ENCODE measurements at regions not wholly inside any gene's neighbourhood (a gene's known extent, or its start where the extent isn't known, plus 50 kb on each side); places are given as distances from the start of the nearest gene placed in this dataset.

GRCh38 chr15:68871507-68871906, 50.8 kb upstream of the ANP32A start:
- H3K4me3 Mint-ChIP-seq = no peak overlapping the region
- H3K27ac Mint-ChIP-seq = no peak overlapping the region
- DNase-seq = no peak
- H3K27me3 Mint-ChIP-seq (ENCODE audit: low read depth in 3 of 3) = peaks cover 2 to 12% (median 4%) of the 10 kb centered on the region in 3 donors
- H3K36me3 Mint-ChIP-seq = no peaks in the 10 kb centered on the region
- peaks cover 4 to 6% of the 10 kb centered on the region in 2 donors for H3K4me1 Mint-ChIP-seq
- H3K9me3 Mint-ChIP-seq = no peaks in the 10 kb centered on the region

GRCh38 chr15:68874788-68875187, 54.1 kb upstream of the ANP32A start:
- H3K4me1 Mint-ChIP-seq = peaks cover 4 to 6% of the 10 kb centered on the region in 2 donors
- H3K27ac Mint-ChIP-seq = no peak overlapping the region
- no peaks in the 10 kb centered on the region for H3K36me3 Mint-ChIP-seq
- no peak overlapping the region for H3K4me3 Mint-ChIP-seq
- no peaks in the 10 kb centered on the region for H3K9me3 Mint-ChIP-seq
- DNase-seq = no peak
- H3K27me3 Mint-ChIP-seq (ENCODE audit: low read depth in 3 of 3) = peaks cover 4 to 13% (median 5%) of the 10 kb centered on the region in 3 donors

- peak overlapping the region in 1 of 5 donors; percentile 38 for H3K4me3 Mint-ChIP-seq
Measured at GRCh38 chr15:68875377-68876116, 54.8 kb upstream of the SPESP1 start.

GRCh38 chr15:68877626-68878025, 52.7 kb upstream of the SPESP1 start:
- Mint-ChIP-seq H3K27ac (no peak overlapping the region), H3K9me3 (no peaks in the 10 kb centered on the region), H3K36me3 (no peaks in the 10 kb centered on the region), H3K4me1 (peaks cover 4 to 6% of the 10 kb centered on the region in 2 donors), H3K4me3 (no peak overlapping the region), H3K27me3 (ENCODE audit: low read depth in 3 of 3) (peaks cover 5 to 14% (median 7%) of the 10 kb centered on the region in 3 donors)
- DNase-seq = no peak

More at GRCh38 chr15:68875377-68876116, 54.8 kb upstream of the SPESP1 start:
- H3K27ac Mint-ChIP-seq = no peak overlapping the region
- peaks cover 4 to 6% of the 10 kb centered on the region in 2 donors for H3K4me1 Mint-ChIP-seq
- peaks cover 4 to 13% (median 5%) of the 10 kb centered on the region in 3 donors for H3K27me3 Mint-ChIP-seq (ENCODE audit: low read depth in 3 of 3)
- no peaks in the 10 kb centered on the region for H3K36me3 Mint-ChIP-seq
- DNase-seq = peak; percentile 76 to 81 (median 80)
- H3K9me3 Mint-ChIP-seq = no peaks in the 10 kb centered on the region

GRCh38 chr15:68880382-68880781, 49.9 kb upstream of the SPESP1 start:
- no peaks in the 10 kb centered on the region for H3K9me3 Mint-ChIP-seq
- peaks cover 7 to 10% (median 8%) of the 10 kb centered on the region in 3 donors for H3K27me3 Mint-ChIP-seq (ENCODE audit: low read depth in 3 of 3)
- H3K36me3 Mint-ChIP-seq = no peaks in the 10 kb centered on the region
- no peak overlapping the region for H3K4me3 Mint-ChIP-seq
- DNase-seq = no peak
- H3K4me1 Mint-ChIP-seq = peaks cover 4 to 6% of the 10 kb centered on the region in 2 donors
- no peak overlapping the region for H3K27ac Mint-ChIP-seq
